Stimulated activated CD8-positive, alpha-beta memory T cell treated with anti-CD3 and anti-CD28 coated beads, Interleukin-4, amount 100 ng/mL, for 24 hours (primary cell): ENCODE measurements at regions not wholly inside any gene's neighbourhood (a gene's known extent, or its start where the extent isn't known, plus 50 kb on each side); places are given as distances from the start of the nearest gene placed in this dataset.

ENCODE experiments used
- DNase-seq: peaks from one replicate; pipeline ENCODE4 v3.0.0-alpha.2; 2020; ENCODE audit warnings: low read depth

DNA sequence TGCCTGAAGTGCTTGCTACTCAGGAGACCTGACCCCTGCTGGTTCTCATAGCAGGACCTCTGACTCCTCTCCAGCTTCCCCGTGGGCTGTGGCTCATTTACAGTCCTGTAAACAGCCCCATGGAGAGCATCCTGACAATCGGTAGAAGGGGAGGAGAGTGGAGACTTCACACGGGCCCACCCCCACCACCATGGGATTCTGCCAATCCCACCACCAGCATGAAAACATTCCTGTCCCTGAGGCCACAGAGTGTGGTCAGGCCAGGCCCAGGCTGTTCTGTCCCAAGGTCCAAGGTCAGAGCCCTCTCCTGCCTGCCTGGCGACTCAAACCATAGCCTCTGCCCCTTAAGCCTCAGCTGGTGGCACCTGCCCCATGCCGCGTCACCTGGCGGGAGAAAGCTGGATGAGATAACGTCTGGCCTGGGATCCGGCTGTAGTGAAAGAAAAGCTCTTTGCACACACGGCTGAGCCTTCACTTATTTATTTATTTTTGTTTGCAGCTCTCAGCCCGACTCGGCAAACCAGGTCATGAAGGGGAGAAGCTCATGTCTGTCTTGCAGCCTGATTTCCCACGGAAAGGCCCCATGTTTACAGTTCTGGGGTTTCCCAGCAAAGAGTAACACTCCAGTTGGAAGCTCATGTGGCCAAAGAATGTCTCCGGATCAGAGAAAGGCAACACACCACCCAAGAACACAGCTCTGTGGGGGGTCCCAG, 293.6 kb upstream of the ZMIZ1 start:
- no peak for DNase-seq

DNA sequence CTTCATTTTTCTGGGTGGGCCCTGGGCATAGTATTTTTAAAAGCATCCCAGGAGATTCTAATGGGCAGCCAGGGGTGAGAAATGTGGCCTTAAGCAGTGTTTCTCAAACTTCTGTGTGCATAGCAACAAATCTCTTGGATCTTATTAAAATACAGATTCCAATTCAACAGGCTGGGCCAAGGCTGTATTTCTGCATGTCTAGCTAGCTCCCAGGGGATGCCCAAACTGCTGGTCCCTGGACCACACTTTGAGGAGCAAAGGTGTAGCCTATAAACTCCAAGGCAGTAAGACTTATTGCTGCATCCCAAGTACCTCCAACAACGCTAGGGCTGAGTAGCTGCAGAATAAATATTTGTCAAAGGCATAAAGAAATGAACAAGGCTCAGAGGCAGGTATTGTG, 292.9 kb upstream of the ZMIZ1 start:
- no peak for DNase-seq

DNA sequence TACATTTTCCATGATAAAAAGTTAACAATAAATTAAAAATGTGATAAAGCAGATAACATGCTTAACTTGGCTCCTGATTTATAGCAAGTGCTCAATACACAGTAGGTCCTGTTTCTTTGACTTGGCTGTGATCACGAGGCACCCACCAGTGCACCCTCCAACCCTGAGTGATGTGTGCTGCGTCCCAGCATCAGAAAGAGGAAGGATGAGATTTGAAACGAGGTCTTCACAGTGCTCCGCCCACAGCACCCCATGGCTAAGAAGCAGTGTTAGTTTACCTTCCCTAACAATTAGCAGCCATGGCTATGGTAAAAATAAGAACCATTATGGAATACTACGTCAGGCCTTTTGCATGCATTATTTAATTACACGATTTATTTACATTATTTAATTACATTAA, 292.0 kb upstream of the ZMIZ1 start:
- no peak for DNase-seq

DNA sequence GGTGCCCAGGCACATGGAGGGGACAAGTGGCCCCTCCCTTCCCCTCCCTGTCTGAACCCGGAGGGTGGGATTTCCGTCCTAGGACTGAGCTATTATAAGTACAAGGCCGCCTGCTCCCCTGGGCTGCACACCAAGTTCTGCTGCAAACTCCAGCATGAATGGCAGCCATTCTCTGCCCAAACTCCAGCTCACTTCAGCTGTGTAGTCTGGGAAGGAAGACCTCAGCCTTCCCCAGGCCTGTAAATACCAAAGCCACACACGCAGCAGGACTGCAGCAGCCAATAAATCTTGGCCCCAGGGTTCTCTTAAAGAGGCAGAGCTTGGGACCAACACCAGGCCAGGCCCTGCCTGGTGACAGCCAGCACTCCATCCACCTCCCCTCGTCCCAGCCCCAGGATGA, 291.3 kb upstream of the ZMIZ1 start:
- DNase-seq: no peak

DNA sequence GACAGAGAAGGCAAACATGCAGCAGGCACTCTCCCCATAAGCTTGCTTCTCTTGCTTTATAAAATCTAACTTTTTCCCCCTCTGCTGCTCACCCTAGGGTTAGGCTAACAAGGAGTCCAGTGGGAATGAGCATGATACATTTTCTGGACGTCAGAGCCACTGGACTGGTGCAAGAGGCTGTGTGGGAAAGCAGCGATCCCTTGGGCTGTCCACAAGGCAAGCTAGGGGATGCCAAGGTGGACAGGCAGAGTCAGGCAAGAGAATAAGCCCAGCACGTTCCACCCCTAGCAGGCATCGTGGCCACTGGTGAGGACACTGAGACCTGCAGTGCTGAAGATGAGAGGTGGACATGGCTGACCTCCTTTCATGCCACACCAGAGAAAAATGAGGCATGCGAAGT, 290.9 kb upstream of the ZMIZ1 start:
- DNase-seq: no peak

DNA sequence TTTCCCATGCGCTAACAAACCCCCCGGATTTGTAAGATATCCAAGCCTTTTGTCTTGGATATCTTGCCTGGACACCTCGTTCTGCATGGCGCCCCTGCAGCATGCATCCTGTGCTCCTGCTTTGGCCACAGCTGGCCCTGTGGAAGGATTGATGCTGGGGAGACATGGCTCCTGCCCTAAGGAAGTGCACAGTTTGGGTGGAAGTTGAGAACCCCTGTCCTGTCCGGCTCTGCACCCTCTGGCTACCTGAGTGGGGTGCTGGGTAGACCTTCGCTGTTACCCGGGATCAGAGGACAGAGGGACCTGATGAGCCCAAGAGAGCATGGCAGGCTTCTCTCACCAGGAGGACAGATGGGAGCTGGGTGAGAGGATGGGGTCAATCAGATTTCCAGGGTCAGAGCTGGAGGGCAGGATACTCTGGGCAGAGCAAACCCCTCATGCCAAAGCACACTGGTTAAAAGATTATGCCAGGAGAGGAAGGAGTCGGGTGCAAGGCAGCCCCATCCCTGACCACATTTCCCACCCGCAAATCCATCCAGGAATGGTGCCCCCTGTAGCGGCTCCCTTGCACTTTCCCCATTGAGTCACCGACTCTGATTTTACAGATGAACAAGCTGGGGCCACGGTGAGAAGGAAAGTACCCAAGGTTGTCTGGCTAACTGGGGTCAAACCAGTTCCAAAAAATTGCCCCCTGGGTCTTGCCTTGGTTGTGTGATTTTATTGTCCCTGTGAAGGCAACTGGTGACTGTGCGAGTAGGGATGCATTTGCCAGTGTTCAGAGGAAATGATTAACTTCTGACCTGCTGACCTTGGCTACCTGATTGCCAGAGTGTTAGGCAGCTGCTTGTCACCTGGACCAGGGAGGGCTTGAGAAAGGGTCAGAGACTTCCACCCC, 290.1 kb upstream of the ZMIZ1 start:
- DNase-seq: no peak

DNA sequence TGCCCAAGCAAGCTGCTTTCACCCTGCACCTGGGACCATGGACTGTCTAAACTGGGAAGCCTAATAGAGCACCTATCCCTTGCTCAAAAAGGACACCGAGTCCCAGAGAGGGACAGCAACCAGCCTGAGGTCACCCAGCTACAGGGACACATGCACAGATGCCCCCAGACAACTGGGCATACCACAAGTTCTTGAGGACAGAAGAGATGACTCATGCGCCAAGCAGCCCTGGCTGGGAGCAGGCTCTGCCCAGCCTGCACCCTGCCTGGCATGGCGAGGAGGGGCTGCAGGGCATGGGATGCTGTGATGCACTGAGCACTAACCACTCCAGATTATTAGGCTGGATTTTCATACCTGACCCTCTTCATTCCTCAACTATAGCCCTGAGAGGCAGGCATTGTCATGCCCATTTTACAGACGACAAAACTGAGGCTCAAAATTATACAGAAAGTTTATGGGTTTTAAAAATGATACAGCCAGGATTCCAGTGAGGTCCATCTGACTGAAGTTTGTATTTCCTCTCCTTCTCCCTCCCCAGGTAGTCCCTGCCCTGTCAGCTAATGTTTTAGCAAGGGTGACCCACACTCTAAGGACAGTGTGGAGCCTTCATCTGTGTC, 289.3 kb upstream of the ZMIZ1 start:
- no peak for DNase-seq

DNA sequence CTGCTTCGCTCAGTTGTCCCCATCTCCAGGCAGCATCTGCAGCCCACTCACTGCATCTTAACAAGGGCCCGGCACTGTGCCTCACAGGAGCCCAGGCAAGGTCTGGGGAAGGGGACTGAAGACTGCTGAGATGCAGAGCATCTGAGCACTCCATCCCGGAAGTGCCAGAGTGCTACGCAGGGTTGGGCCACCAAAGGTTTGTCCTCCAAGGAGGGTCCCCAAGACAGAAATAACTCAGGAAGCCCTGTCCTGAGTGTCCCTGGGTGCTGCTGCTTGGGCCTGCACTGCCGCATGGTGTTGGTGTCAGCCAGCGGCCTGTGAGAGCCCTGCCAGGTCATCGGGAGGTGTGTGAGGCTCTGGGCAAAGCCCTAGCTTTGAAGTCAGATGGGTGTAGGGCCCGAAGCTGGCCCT, 288.2 kb upstream of the ZMIZ1 start:
- no peak for DNase-seq

DNA sequence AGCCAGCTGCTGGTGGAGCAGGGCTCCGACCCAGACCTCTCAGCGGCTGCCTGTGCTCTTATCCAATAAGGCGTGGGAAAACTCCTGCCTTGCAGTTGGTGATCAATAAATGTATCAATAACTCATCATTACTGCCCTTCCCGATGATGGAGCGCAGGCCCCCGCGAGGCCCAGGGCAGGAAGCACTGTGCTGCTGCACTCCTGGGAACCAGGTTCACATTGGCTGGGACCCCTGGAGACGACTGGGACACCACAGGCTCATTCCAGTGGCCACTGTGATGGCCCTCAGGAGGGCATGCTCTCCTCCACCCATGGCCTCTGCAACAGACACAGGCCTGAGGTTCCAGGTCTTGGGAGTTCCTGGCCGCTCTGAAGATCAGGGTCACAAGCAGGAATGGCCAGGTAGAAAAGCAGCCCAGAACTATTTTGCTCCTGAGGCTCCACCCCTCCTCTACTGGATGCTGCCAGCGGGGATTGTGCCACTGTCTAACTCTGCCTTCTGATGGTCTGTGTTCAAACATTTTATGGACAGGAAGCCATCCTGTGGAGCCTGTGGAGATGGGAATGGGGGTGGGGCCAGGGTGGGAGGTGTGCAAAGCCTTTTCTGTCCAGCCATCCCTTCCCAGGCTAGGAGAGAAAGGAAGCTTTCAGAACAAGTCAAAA, 287.4 kb upstream of the ZMIZ1 start:
- no peak for DNase-seq

DNA sequence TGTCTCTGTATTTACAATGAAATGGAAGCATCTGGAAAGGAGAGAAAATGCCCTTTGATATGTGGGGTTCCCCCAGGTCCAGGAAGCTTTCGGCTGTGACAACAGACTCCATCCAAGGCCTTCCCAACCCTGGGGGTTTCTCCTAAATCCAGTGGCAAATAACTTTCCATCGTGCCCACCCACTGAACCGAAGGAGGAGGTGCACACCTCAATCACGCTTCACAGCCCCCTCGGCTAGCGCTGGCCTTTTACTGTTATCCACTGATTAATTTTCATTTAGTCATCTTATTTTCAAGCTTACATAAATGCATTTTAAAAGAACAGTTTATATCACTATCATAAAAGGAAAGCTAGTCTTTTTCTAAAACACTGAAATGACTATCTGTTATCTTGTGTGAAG, 286.8 kb upstream of the ZMIZ1 start:
- DNase-seq: no peak

DNA sequence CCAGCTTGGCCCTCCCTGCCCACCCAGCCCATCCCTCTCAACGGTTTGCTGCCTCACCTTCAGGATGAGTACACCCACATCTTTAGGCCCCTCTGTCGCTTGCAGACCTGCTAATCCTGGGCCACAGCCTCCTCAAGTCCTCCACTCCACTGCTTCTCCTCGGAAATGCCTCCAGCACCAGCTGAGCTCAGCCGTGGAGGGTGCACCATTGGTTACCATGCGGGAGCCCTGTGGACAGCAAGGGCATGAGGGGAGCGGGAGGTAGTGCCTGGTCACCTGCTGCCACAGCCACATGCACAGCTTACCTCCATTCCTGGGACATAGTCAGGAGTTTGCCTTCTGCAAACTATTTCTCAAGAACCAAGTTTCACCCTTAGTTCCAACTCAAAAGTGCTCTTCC, 286.3 kb upstream of the ZMIZ1 start:
- DNase-seq: no peak

DNA sequence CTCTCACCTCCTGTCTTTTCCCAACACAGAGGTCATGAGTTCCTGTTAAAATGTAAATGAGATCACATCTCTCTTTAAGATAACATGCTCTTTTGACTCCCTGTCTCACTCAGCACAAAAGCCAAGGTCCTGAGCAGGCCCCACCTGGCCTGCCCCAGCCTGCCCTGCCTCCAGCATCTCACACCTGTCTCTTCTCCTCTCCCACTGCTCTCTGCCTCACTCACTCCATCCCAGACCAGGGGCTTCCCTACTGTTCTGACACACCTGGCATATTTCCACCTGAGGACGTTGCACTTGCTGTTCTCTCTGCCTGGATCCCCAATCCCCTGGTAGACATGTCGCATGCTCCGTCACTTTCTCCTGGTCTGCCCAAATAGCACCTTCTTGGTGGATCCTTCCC, 285.0 kb upstream of the ZMIZ1 start:
- no peak for DNase-seq

DNA sequence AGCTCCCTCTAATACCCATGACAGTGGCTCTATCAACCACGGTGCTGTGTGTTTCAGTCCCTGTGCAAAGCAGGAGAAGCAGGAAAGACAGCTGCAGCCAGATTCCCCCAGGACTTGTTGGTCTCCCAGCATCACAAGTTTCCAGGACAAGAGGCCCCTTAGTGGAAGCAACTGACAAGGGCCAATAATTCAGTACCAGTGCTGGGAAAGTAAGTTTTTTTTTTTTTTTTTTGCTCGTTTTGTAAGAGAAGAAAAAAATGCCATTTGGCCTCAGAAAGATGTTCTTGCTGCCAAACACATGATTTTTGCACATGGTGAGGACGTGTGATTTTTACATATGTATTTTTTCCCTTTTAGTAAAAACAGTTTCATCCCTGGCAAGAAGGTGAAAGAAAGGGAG, 284.2 kb upstream of the ZMIZ1 start:
- no peak for DNase-seq

DNA sequence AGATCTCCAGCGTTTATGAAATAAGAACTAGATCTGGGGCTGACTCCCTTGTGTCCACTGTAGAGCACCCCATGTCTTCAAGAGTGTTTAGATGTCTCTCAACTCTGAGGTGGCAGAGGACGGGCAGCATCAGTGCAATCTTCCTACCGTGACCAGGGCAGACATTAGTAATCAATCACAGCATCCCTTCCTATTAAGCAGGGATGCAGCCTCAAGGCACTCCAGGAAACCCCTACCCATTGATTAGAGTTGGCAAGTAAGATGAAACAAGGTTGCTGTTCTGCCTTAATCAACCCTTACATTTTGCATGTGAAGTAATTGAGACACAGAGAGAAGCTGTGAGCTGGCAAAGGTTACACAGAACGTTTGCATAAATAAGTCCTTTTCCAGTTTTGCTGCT, 283.7 kb upstream of the ZMIZ1 start:
- DNase-seq: no peak

DNA sequence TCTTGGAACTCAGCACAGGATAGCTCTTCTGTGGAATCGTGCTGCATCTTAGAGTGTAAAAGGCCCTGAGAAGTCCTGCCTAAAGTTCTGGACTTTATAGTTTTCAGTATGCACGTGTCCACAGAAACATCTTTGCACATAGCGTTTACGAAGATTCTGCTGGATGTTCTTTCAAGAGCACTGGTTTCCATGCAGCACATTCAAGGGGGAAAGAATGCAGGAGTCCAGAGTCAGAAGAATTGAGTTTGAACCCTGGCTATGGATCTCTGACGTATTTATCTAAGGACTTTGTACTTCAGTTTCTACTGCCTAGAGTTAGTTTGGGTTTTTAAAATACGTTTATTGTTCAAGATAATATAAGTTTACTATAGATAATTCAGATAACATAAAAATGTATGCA, 282.8 kb upstream of the ZMIZ1 start:
- DNase-seq: no peak

DNA sequence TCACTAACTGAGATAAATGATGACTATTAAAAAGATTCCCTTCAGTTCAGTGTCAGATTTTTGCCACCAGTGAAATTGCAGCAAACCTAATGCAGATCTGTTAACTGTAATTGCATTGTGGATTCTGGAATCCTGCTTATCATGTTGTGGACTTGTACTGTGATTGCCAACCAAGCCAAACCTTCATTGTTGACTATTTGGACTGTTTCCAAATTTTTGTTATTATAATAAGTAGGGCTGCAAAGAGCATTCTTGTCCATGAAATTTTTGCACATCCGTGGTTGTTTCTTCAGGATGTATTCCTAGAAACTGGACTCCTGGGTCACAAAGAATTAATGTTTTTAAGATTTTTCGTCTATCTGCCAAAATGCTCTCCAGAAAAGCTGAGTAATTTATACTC, 281.6 kb upstream of the ZMIZ1 start:
- DNase-seq: no peak

DNA sequence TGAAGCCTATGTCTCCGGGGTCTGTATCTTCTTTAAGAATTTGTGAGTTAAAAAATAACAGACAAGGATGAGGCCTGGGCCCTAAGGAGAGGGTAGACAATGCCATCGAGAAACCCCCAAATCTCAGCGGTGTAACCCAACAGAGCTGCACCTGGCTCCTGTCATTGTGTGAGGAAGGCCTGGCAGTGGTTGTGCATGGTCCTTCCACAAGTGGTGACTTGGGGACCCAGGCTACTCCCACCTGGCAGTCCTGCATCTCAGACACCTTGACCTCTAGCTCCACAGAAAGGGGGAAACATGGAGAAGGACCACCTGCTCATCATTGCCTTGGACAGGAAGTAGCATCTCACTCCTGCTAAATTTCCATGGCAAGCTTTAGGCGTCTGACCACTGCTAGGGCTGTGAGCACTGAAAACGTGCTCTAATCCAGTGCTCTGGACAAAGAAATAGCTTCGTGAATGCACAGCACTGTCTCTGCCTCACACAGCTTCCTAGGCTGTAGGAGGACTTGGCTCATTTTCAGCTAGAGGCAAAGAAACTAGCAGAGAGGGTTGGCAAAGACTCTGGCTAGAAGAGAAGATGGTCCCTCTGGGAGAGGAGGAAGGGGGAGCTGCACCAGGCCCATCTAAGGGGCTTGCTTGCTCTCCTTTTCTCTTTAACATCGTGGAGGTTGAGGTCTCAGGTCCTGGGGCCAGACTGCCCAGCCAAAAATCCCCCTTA, 273.9 kb upstream of the ZMIZ1 start:
- no peak for DNase-seq

DNA sequence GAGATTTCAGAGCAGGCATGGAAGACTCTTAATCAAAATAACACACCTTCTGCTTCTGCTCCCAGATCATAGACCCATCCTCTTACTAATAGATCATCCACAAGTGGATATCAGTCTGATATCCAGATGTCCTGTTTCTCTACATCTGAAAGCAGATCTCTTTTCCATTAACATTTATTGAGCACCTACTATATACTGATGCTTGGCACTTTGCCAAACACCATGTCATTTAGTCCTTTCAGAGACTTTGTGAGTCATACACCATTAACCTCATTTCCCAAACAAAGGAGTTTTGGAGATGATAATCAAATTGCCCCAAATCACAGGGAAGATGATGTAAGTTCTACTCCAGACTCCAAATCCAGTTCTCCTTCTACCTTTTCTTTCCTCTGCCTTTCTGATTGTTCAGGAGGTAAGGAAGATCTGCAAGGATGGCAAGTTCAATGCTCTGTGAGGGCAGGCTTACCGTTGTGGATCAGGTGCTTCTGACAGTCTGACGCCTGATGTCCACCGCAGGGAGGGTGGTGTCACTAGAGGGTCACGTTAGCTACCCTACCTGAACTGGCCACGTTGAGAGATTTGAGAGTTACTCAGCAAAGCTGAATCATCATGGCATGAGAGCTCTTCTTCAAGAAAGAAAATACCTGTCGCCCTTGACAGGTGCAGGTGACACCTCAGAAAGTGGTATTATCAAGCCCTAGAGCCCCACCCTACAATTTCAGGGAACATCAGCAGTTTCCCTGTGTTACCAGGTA, 269.6 kb upstream of the ZMIZ1 start:
- no peak for DNase-seq

DNA sequence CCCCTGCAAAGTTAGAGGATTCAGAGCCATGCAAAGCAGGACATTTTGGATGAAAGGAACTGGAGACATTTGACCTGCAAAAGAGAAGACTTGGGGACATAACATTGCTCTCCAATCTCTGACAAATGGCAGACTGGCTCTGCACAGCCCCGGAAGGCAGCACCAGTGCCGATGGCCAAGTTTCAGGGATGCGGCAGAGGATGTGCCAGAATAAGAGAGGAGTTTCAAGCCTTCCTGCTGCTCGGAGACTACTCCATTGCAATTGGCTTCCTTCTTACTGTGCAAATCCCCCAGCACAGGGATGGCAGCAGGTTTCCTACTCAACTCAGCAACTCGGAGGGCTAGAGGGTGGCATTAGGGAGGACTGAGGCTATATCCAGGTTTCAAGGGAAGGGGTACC, 268.8 kb upstream of the ZMIZ1 start:
- DNase-seq: no peak

DNA sequence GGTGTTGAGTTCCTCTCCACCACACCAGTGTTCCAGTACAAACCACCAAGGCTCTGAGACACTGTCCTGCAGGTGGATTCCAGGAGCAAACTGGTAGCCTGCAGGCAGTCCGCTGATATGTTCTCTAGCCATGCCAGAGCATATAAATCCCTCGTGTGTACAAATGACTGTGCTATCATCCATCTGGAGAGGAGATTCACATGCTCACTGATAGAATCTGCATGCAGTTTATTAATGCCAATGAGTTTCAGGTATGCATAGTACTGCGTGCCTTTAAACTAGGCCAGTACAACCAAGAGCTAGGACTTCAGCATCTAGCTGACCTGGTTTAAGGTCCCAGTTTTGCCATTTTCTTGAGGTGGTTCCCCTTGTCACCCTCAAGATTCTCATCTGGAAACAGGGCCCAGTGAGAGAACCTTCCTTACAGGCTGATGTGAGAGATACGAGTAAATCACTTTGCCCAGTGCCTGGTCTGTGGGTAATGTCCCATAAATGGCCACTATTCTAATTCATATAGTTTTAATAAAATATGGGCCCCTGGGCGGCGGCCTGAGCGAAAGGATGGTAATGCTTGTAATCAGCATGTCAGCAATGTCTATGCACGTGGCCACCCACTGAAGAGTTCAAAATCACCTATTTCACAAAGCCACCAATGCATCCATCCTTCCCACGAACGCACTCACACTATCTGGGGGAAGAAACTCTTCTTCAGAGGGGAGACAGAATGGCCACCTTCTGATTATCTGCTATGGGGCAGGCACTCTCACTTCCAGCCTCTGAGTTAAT, 268.0 kb upstream of the ZMIZ1 start:
- DNase-seq: no peak
